GM23338 (cell line): ENCODE measurements at regions not wholly inside any gene's neighbourhood (a gene's known extent, or its start where the extent isn't known, plus 50 kb on each side); places are given as distances from the start of the nearest gene placed in this dataset.

Experiments used
- ATAC-seq: fragments of 200-7000 bp; cut with Tn5 transposase; 3 replicates; pipeline ENCODE4 v1.9.1; 2020
- DNase-seq: peaks from one replicate; pipeline ENCODE4 v3.0.0-alpha.2; 2015; ENCODE audit warnings: low spot score
- H2AFZ ChIP-seq: fragments of 200-600 bp; sonication (generic); 2 replicates; pipeline ENCODE4 v1.8.0; 2016; ENCODE audit warnings: antibody characterized with exemption, mild to moderate bottlenecking, moderate library complexity
- H3F3A ChIP-seq: fragments of 200-600 bp; sonication (generic); replicated peaks from 2 replicates; pipeline ENCODE4 v1.8.0; 2017; ENCODE audit warnings: antibody characterized with exemption, mixed run types, low read depth
- H3K27ac ChIP-seq: fragments of 200-600 bp; sonication (generic); 2 replicates; pipeline ENCODE4 v1.6.1; 2016; ENCODE audit warnings: low read depth
- H3K27me3 ChIP-seq: fragments of 200-600 bp; sonication (generic); 2 replicates; pipeline ENCODE4 v1.8.0; 2016; ENCODE audit warnings: mild to moderate bottlenecking, mixed run types, moderate library complexity; ENCODE audit not compliant: insufficient read depth
- H3K36me3 ChIP-seq: fragments of 200-600 bp; sonication (generic); 2 replicates; pipeline ENCODE4 v1.8.0; 2016; ENCODE audit warnings: mild to moderate bottlenecking; ENCODE audit not compliant: insufficient read depth
- H3K4me1 ChIP-seq: fragments of 200-600 bp; sonication (generic); 2 replicates; pipeline ENCODE4 v1.8.0; 2016; ENCODE audit warnings: mild to moderate bottlenecking, moderate library complexity; ENCODE audit not compliant: insufficient read depth
- H3K4me2 ChIP-seq: fragments of 200-600 bp; sonication (generic); 2 replicates; pipeline ENCODE4 v1.7.1; 2017; ENCODE audit warnings: mixed run types
- H3K4me3 ChIP-seq: fragments of 200-600 bp; sonication (generic); 2 replicates; pipeline ENCODE4 v1.6.1; 2016; ENCODE audit warnings: mixed run types
- H3K79me2 ChIP-seq: fragments of 200-600 bp; sonication (generic); replicated peaks from 2 replicates; pipeline ENCODE4 v1.8.0; 2017; ENCODE audit warnings: mild to moderate bottlenecking; ENCODE audit not compliant: insufficient read depth
- H3K9me2 ChIP-seq: fragments of 200-600 bp; sonication (generic); 2 replicates; pipeline ENCODE4 v1.8.0; 2017; ENCODE audit not compliant: insufficient read depth
- H4K20me1 ChIP-seq: fragments of 200-600 bp; sonication (generic); replicated peaks from 2 replicates; pipeline ENCODE4 v1.8.0; 2017; ENCODE audit warnings: mild to moderate bottlenecking; ENCODE audit not compliant: insufficient read depth
- H3K27ac Mint-ChIP-seq: 2 replicates; pipeline ENCODE4 v1.8.0; 2020; ENCODE audit warnings: inconsistent platforms, mild to moderate bottlenecking, moderate library complexity, mixed read lengths
- H3K27me3 Mint-ChIP-seq: 3 replicates; pipeline ENCODE4 v1.8.0; 2022; ENCODE audit warnings: low read depth, mild to moderate bottlenecking, moderate library complexity, mixed read lengths, inconsistent platforms; ENCODE audit not compliant: insufficient read depth, poor library complexity
- H3K36me3 Mint-ChIP-seq: 3 replicates; pipeline ENCODE4 v1.8.0; 2021; ENCODE audit warnings: low read depth, mild to moderate bottlenecking, inconsistent platforms, moderate library complexity, mixed read lengths
- H3K4me1 Mint-ChIP-seq: 3 replicates; pipeline ENCODE4 v1.8.0; 2020; ENCODE audit warnings: mild to moderate bottlenecking, inconsistent platforms, mixed read lengths
- H3K4me3 Mint-ChIP-seq: 3 replicates; pipeline ENCODE4 v1.8.0; 2021; ENCODE audit warnings: moderate library complexity, mild to moderate bottlenecking, inconsistent platforms, mixed read lengths
- H3K9me3 Mint-ChIP-seq: 3 replicates; pipeline ENCODE4 v1.8.0; 2020; ENCODE audit warnings: moderate library complexity, mild to moderate bottlenecking, inconsistent platforms, mixed read lengths
- CREB1 ChIP-seq: fragments of 250-450 bp; sonication (Bioruptor Pico); IDR thresholded peaks from 2 replicates; pipeline ENCODE4 v1.5.0; 2020; ENCODE audit warnings: low read depth, mild to moderate bottlenecking, moderate library complexity
- EZH2 ChIP-seq: fragments of 200-600 bp; sonication (generic); IDR thresholded peaks from one replicate; pipeline ENCODE4 v1.8.0; 2017; ENCODE audit warnings: antibody characterized with exemption, mild to moderate bottlenecking, low read depth; ENCODE audit not compliant: unreplicated experiment
- EZH2phosphoT487 ChIP-seq: fragments of 200-600 bp; sonication (generic); IDR thresholded peaks from one replicate; pipeline ENCODE4 v1.8.1; 2018; ENCODE audit warnings: antibody characterized with exemption; ENCODE audit not compliant: unreplicated experiment
- JUNB ChIP-seq: IDR thresholded peaks from one replicate; pipeline ENCODE4 v1.6.1; 2016; ENCODE audit warnings: antibody characterized with exemption; ENCODE audit not compliant: unreplicated experiment
- NANOG ChIP-seq: IDR thresholded peaks from 2 replicates; pipeline ENCODE4 v1.6.1; 2016; ENCODE audit warnings: antibody characterized with exemption, borderline replicate concordance
- POLR2AphosphoS5 ChIP-seq: IDR thresholded peaks from 2 replicates; pipeline ENCODE4 v1.6.1; 2016; ENCODE audit warnings: antibody characterized with exemption, low read depth
- REST ChIP-seq: IDR thresholded peaks from one replicate; pipeline ENCODE4 v1.6.1; 2018; ENCODE audit warnings: antibody characterized with exemption; ENCODE audit not compliant: unreplicated experiment
- STAT1 ChIP-seq: IDR thresholded peaks from one replicate; pipeline ENCODE4 v1.6.1; 2016; ENCODE audit warnings: antibody characterized with exemption; ENCODE audit not compliant: unreplicated experiment
- ZNF114 ChIP-seq: fragments of 250-450 bp; sonication (Bioruptor Pico); IDR thresholded peaks from 2 replicates; pipeline ENCODE4 v1.5.0; 2020; ENCODE audit warnings: mild to moderate bottlenecking, moderate library complexity
- TF ChIP-seq, protein P1 (sequence below), 2 experiments: fragments of 200-600 bp in 1 of 2; sonication (generic) in 1 of 2; conservative IDR thresholded peaks; 2 replicates each; pipeline versions ENCODE4 v1.5.1 to v1.6.1; 2016 to 2017; ENCODE audit warnings: antibody characterized with exemption in 2 of 2, low read depth in 2 of 2, mild to moderate bottlenecking in 2 of 2, moderate library complexity in 1 of 2
- TF ChIP-seq, protein P2 (sequence below): fragments of 250-450 bp; sonication (Bioruptor Pico); IDR thresholded peaks from 2 replicates; pipeline ENCODE4 v1.5.0; 2020; ENCODE audit warnings: mild to moderate bottlenecking, moderate library complexity

- H3K79me2 ChIP-seq: no peaks in the 10 kb centered on the region
- DNase-seq (no peak), ATAC-seq (no peak)
- H3K27ac Mint-ChIP-seq: no peak overlapping the region
- peaks cover 25% of the 10 kb centered on the region for H3K27me3 ChIP-seq
- peaks cover 29% of the 10 kb centered on the region for H3K4me1 Mint-ChIP-seq
- no peak for TF ChIP-seq EZH2phosphoT487
- H3K4me2 ChIP-seq: no peak overlapping the region
- H3K36me3 Mint-ChIP-seq: peaks cover 5% of the 10 kb centered on the region; the same call in 1 of the 3 replicates
- H2AFZ ChIP-seq: no peak overlapping the region
- H4K20me1 ChIP-seq: no peaks in the 10 kb centered on the region
- H3K9me3 Mint-ChIP-seq: peaks cover 10% of the 10 kb centered on the region; the same call in 2 of the 3 replicates
- H3F3A ChIP-seq: no peaks in the 10 kb centered on the region
- H3K4me1 ChIP-seq: peaks cover 4% of the 10 kb centered on the region; the same call in 1 of the 2 replicates
- H3K27ac ChIP-seq: no peak overlapping the region
- no peak overlapping the region for H3K4me3 ChIP-seq
- H3K36me3 ChIP-seq: no peaks in the 10 kb centered on the region
- H3K27me3 Mint-ChIP-seq: peaks cover 26% of the 10 kb centered on the region
- H3K9me2 ChIP-seq: no peaks in the 10 kb centered on the region
- H3K4me3 Mint-ChIP-seq: no peak overlapping the region
Observed at GRCh38 chr10:44312401-44312800, 72.5 kb downstream of the CXCL12 start.

DNA sequence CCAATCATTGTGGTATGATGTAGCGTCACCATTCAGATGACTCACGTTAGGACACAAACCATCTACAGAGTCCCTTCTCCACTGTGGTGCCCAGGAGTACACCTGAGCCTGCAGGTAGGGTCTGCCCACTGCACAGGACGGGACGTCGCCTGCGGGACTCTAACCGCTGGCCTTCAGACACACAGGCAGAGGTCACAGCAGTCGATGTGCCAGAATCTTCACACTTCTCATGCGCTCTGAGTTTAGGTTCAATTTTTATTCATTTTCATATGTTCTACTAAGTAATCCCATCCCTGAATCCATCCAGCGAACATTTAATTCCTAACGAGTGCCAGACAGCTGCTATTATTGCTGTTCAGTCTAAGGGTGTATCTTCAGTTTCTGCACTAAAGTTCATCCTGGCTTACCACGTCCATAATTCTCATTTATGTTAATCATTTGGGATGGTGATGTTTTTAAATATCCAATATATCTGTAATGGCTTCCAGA, 73.3 kb downstream of the CXCL12 start:
- H3K27me3 Mint-ChIP-seq: peaks cover 26% of the 10 kb centered on the region
- no peak for DNase-seq
- TF ChIP-seq STAT1: no peak
- TF ChIP-seq, protein P1, sequence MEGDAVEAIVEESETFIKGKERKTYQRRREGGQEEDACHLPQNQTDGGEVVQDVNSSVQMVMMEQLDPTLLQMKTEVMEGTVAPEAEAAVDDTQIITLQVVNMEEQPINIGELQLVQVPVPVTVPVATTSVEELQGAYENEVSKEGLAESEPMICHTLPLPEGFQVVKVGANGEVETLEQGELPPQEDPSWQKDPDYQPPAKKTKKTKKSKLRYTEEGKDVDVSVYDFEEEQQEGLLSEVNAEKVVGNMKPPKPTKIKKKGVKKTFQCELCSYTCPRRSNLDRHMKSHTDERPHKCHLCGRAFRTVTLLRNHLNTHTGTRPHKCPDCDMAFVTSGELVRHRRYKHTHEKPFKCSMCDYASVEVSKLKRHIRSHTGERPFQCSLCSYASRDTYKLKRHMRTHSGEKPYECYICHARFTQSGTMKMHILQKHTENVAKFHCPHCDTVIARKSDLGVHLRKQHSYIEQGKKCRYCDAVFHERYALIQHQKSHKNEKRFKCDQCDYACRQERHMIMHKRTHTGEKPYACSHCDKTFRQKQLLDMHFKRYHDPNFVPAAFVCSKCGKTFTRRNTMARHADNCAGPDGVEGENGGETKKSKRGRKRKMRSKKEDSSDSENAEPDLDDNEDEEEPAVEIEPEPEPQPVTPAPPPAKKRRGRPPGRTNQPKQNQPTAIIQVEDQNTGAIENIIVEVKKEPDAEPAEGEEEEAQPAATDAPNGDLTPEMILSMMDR (conservative IDR thresholded peaks at IDR 0.05; ENCODE audit: low read depth in 2 of 2): no peak
- TF ChIP-seq CREB1 (CRISPR knock-in tag): no peak
- no peak for TF ChIP-seq ZNF114 (CRISPR knock-in tag)
- TF ChIP-seq JUNB: no peak
- no peak for TF ChIP-seq REST
- TF ChIP-seq EZH2: no peak
- no peak for TF ChIP-seq POLR2AphosphoS5
- no peak for TF ChIP-seq NANOG
- no peak for TF ChIP-seq EZH2phosphoT487
- TF ChIP-seq, protein P2, sequence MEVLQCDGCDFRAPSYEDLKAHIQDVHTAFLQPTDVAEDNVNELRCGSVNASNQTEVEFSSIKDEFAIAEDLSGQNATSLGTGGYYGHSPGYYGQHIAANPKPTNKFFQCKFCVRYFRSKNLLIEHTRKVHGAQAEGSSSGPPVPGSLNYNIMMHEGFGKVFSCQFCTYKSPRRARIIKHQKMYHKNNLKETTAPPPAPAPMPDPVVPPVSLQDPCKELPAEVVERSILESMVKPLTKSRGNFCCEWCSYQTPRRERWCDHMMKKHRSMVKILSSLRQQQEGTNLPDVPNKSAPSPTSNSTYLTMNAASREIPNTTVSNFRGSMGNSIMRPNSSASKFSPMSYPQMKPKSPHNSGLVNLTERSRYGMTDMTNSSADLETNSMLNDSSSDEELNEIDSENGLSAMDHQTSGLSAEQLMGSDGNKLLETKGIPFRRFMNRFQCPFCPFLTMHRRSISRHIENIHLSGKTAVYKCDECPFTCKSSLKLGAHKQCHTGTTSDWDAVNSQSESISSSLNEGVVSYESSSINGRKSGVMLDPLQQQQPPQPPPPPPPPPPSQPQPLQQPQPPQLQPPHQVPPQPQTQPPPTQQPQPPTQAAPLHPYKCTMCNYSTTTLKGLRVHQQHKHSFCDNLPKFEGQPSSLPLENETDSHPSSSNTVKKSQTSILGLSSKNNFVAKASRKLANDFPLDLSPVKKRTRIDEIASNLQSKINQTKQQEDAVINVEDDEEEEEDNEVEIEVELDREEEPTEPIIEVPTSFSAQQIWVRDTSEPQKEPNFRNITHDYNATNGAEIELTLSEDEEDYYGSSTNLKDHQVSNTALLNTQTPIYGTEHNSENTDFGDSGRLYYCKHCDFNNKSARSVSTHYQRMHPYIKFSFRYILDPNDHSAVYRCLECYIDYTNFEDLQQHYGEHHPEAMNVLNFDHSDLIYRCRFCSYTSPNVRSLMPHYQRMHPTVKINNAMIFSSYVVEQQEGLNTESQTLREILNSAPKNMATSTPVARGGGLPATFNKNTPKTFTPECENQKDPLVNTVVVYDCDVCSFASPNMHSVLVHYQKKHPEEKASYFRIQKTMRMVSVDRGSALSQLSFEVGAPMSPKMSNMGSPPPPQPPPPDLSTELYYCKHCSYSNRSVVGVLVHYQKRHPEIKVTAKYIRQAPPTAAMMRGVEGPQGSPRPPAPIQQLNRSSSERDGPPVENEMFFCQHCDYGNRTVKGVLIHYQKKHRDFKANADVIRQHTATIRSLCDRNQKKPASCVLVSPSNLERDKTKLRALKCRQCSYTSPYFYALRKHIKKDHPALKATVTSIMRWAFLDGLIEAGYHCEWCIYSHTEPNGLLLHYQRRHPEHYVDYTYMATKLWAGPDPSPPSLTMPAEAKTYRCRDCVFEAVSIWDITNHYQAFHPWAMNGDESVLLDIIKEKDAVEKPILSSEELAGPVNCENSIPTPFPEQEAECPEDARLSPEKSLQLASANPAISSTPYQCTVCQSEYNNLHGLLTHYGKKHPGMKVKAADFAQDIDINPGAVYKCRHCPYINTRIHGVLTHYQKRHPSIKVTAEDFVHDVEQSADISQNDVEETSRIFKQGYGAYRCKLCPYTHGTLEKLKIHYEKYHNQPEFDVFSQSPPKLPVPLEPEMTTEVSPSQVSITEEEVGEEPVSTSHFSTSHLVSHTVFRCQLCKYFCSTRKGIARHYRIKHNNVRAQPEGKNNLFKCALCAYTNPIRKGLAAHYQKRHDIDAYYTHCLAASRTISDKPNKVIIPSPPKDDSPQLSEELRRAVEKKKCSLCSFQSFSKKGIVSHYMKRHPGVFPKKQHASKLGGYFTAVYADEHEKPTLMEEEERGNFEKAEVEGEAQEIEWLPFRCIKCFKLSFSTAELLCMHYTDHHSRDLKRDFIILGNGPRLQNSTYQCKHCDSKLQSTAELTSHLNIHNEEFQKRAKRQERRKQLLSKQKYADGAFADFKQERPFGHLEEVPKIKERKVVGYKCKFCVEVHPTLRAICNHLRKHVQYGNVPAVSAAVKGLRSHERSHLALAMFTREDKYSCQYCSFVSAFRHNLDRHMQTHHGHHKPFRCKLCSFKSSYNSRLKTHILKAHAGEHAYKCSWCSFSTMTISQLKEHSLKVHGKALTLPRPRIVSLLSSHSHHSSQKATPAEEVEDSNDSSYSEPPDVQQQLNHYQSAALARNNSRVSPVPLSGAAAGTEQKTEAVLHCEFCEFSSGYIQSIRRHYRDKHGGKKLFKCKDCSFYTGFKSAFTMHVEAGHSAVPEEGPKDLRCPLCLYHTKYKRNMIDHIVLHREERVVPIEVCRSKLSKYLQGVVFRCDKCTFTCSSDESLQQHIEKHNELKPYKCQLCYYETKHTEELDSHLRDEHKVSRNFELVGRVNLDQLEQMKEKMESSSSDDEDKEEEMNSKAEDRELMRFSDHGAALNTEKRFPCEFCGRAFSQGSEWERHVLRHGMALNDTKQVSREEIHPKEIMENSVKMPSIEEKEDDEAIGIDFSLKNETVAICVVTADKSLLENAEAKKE (CRISPR knock-in tag): no peak

More for the DNA sequence above, 73.3 kb downstream of the CXCL12 start:
- H4K20me1 ChIP-seq: no peaks in the 10 kb centered on the region
- no peak overlapping the region for H3K27ac ChIP-seq
- H3K79me2 ChIP-seq: no peaks in the 10 kb centered on the region
- Mint-ChIP-seq H3K9me3 (peaks cover 7% of the 10 kb centered on the region; the same call in 1 of the 3 replicates), H3K4me3 (peak overlapping the region; percentile 34), H3K27ac (no peak overlapping the region), H3K36me3 (peaks cover 5% of the 10 kb centered on the region; the same call in 1 of the 3 replicates), H3K4me1 (peaks cover 25% of the 10 kb centered on the region)
- H3K9me2 ChIP-seq: no peaks in the 10 kb centered on the region
- peak overlapping the region; percentile 89; the same call in 1 of the 2 replicates for H2AFZ ChIP-seq
- H3K4me3 ChIP-seq: peak overlapping the region; percentile 51
- peak overlapping the region; percentile 58 for H3K4me2 ChIP-seq
- ATAC-seq: peak; percentile 5
- H3K4me1 ChIP-seq: peaks cover 4% of the 10 kb centered on the region; the same call in 1 of the 2 replicates
- H3K27me3 ChIP-seq: peaks cover 25% of the 10 kb centered on the region
- no peaks in the 10 kb centered on the region for H3F3A ChIP-seq
- H3K36me3 ChIP-seq: no peaks in the 10 kb centered on the region
